Heart left ventricle (tissue), 16 donors: ENCODE measurements at regions not wholly inside any gene's neighbourhood (a gene's known extent, or its start where the extent isn't known, plus 50 kb on each side); places are given as distances from the start of the nearest gene placed in this dataset.

Experiments used
- ATAC-seq, 4 donors: fragments of 200-7000 bp; cut with Tn5 transposase; one replicate each; pipeline ENCODE4 v1.9.1; 2020 to 2022; ENCODE audit warnings: moderate library complexity in 4 of 4, mild to moderate bottlenecking in 3 of 4, moderate number of reproducible peaks in 1 of 4
- DNase-seq, 5 donors: peaks; one replicate each; pipeline ENCODE4 v3.0.0-alpha.2; 2020
- H3K27ac ChIP-seq, 12 donors: fragments of 200-600 bp; sonication (generic) in 4 of 12; one replicate each; pipeline versions ENCODE4 v1.5.0 to v1.8.0; 2016 to 2022; ENCODE audit warnings: mild to moderate bottlenecking in 2 of 12
- H3K27me3 ChIP-seq, 9 donors: fragments of 200-600 bp; sonication (generic) in 2 of 9; one replicate each; pipeline versions ENCODE4 v1.5.1 to v1.8.0; 2016 to 2022; ENCODE audit warnings: mild to moderate bottlenecking in 3 of 9
- H3K36me3 ChIP-seq, 9 donors: fragments of 200-600 bp; sonication (generic) in 2 of 9; one replicate each; pipeline versions ENCODE4 v1.5.0 to v1.8.0; 2018 to 2022; ENCODE audit warnings: mild to moderate bottlenecking in 2 of 9
- H3K4me1 ChIP-seq, 12 donors: fragments of 200-600 bp; sonication (generic) in 4 of 12; one replicate each; pipeline versions ENCODE4 v1.5.0 to v1.8.0; 2016 to 2022; ENCODE audit warnings: mild to moderate bottlenecking in 3 of 12
- H3K4me3 ChIP-seq, 12 donors: fragments of 200-600 bp; sonication (generic) in 4 of 12; one replicate each; pipeline versions ENCODE4 v1.5.0 to v1.8.0; 2017 to 2022; ENCODE audit warnings: mild to moderate bottlenecking in 9 of 12, moderate library complexity in 4 of 12
- H3K9me3 ChIP-seq, 12 donors: fragments of 200-600 bp; sonication (generic) in 4 of 12; one replicate each; pipeline versions ENCODE4 v1.5.0 to v1.8.0; 2016 to 2022; ENCODE audit warnings: mild to moderate bottlenecking in 1 of 12
- POLR2A ChIP-seq, 2 donors: fragments of 450-650 bp; IDR thresholded peaks; one replicate each; pipeline ENCODE4 v1.6.1; 2017; ENCODE audit warnings: antibody characterized with exemption in 2 of 2, mild to moderate bottlenecking in 2 of 2, moderate library complexity in 2 of 2
- WGBS, 4 donors: extraction: QIAGEN DNeasy Blood & Tissue Kit in 2 of 4; methylation state at CpG; one replicate each; pipeline versions ENCODE4 v1.1.5 to v1.1.7; 2013 to 2018; 5-methylcytosine and 5-hydroxymethylcytosine counted together
- intact Hi-C, 10 donors: fragments of 100-400 bp; cut with DNase I; formaldehyde crosslinking; loops; one replicate each; pipeline versions ENCODE4 v1.11.1 to v1.14.2; 2022
- TF ChIP-seq, protein P1 (sequence below), 12 donors: fragments of 200-600 bp; sonication (generic) in 4 of 12; IDR thresholded peaks; one replicate each; pipeline versions ENCODE4 v1.5.0 to v1.8.0; 2018 to 2022; ENCODE audit warnings: antibody characterized with exemption in 12 of 12, mild to moderate bottlenecking in 5 of 12
- donor health status: ischemic (EF 13 %, LVEDD 7.1; RV severe dilation, severe dysfunction).
- donor health status: healthy with polysubstance abuse.
- donor health status: DM: no; HTN: yes; CAD: no.
- donor health status: DM: no; HTN: no; CAD: no.
- donor health status: ischemic (EF 25% LVEDD 6.9; RV normal size, moderate dysfunction).
- donor health status: ischemic (EF 25% LVEDD 5.7; RV mildly dilated, moderate dysfunction).
- donor health status: healthy.
- donor health status: DM: yes; HTN: yes; CAD: no.
- donor health status: ischemic (EF 35%, LVEDD 5.7; RV mildly dilated, moderate dysfunction).
- donor health status: nonischemic (EF 11% LVEDD 7.7; RV severe dilation, severe dysfunction).
- donor health status: DM: yes; HTN: yes; CAD: no.
- donor health status: PGD.
- donor health status: ischemic (EF 29% LVEDD 5.4; RV normal size, mild dysfunction).
- donor health status: nonischemic (EF 23%, LVEDD 6.1; RV moderate dilation, normal function).

GRCh38 chr16:55039042-55039441 is 108.4 kb downstream of the IRX5 start:
- H3K4me3 ChIP-seq: no peak overlapping the region
- no peaks in the 10 kb centered on the region for H3K4me1 ChIP-seq
- H3K36me3 ChIP-seq: no peaks in the 10 kb centered on the region
- no peak overlapping the region for H3K27ac ChIP-seq
- TF ChIP-seq, protein P1, sequence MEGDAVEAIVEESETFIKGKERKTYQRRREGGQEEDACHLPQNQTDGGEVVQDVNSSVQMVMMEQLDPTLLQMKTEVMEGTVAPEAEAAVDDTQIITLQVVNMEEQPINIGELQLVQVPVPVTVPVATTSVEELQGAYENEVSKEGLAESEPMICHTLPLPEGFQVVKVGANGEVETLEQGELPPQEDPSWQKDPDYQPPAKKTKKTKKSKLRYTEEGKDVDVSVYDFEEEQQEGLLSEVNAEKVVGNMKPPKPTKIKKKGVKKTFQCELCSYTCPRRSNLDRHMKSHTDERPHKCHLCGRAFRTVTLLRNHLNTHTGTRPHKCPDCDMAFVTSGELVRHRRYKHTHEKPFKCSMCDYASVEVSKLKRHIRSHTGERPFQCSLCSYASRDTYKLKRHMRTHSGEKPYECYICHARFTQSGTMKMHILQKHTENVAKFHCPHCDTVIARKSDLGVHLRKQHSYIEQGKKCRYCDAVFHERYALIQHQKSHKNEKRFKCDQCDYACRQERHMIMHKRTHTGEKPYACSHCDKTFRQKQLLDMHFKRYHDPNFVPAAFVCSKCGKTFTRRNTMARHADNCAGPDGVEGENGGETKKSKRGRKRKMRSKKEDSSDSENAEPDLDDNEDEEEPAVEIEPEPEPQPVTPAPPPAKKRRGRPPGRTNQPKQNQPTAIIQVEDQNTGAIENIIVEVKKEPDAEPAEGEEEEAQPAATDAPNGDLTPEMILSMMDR (IDR thresholded peaks at IDR 0.05): no peak
- TF ChIP-seq POLR2A (IDR thresholded peaks at IDR 0.05): no peak
- DNase-seq (no peak), ATAC-seq (no peak)
- H3K9me3 ChIP-seq: no peaks in the 10 kb centered on the region
- WGBS, 4 donors: 74 to 93% (median 85%) methylated on average over 6 of the region's 6 CpGs
- intact Hi-C loops: loop anchor here in 1 of 10 donors (5.0 kb wide), 1 partner anchor 52 kb away; no protein-coding TSS in a partner anchor
- H3K27me3 ChIP-seq: peaks cover 0 to 12% (median 0%) of the 10 kb centered on the region in 9 donors

GRCh38 chr16:55039511-55039910 is 108.8 kb downstream of the IRX5 start:
- TF ChIP-seq, protein P1 (IDR thresholded peaks at IDR 0.05): no peak
- no peak for TF ChIP-seq POLR2A (IDR thresholded peaks at IDR 0.05)
- ATAC-seq (no peak), DNase-seq (no peak)
- Histone ChIP-seq H3K27ac (no peak overlapping the region), H3K4me1 (no peaks in the 10 kb centered on the region), H3K27me3 (peaks cover 0 to 12% (median 0%) of the 10 kb centered on the region in 9 donors), H3K4me3 (no peak overlapping the region), H3K36me3 (no peaks in the 10 kb centered on the region), H3K9me3 (no peaks in the 10 kb centered on the region)
- WGBS, 4 donors: 85 to 93% (median 89%) methylated on average over 5 to 6 of the region's 6 CpGs
- intact Hi-C loops: loop anchor here in 1 of 10 donors (5.0 kb wide), 1 partner anchor 52 kb away; no protein-coding TSS in a partner anchor

DNA sequence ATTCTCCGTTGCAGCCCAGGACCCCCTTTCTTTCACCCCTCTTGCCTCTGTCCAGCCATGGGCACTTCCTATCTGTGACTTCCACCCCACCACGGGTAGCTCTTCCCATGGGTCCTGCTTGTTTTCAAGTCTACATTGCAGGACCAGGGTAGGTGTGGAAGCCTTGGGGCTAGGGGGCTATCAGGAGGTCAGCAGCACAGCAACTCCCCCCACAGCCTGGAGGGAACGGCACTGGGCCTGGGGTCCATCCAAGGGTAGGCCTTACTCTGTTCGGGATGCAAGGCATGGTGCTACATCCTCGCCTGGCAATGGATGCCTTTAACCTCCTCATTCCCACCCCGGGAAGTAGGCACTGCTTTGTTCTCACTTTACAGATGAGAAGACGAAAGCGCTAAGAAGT is 109.3 kb downstream of the IRX5 start:
- WGBS, 4 donors: 75 to 82% (median 81%) methylated on average over 8 of the region's 8 CpGs
- H3K4me1 ChIP-seq: no peaks in the 10 kb centered on the region
- H3K36me3 ChIP-seq: no peaks in the 10 kb centered on the region
- H3K27ac ChIP-seq: no peak overlapping the region
- intact Hi-C loops: loop anchor here in 1 of 10 donors (5.0 kb wide), 1 partner anchor 53 kb away; no protein-coding TSS in a partner anchor
- DNase-seq (no peak), ATAC-seq (no peak)
- no peak overlapping the region for H3K4me3 ChIP-seq
- TF ChIP-seq POLR2A (IDR thresholded peaks at IDR 0.05): no peak
- TF ChIP-seq, protein P1 (IDR thresholded peaks at IDR 0.05): no peak
- peaks cover 0 to 12% (median 0%) of the 10 kb centered on the region in 9 donors for H3K27me3 ChIP-seq
- H3K9me3 ChIP-seq: no peaks in the 10 kb centered on the region

GRCh38 chr16:55040366-55041086 is 109.9 kb downstream of the IRX5 start:
- H3K27me3 ChIP-seq: peaks cover 0 to 12% (median 0%) of the 10 kb centered on the region in 9 donors
- ATAC-seq (no peak), DNase-seq (no peak)
- TF ChIP-seq POLR2A (IDR thresholded peaks at IDR 0.05): no peak
- TF ChIP-seq, protein P1 (IDR thresholded peaks at IDR 0.05): no peak
- WGBS, 4 donors: 86 to 92% (median 89%) methylated on average over 18 to 19 of the region's 19 CpGs
- H3K4me3 ChIP-seq: no peak overlapping the region
- H3K27ac ChIP-seq: no peak overlapping the region
- H3K4me1 ChIP-seq: no peaks in the 10 kb centered on the region
- H3K9me3 ChIP-seq: no peaks in the 10 kb centered on the region
- no peaks in the 10 kb centered on the region for H3K36me3 ChIP-seq
- intact Hi-C loops: no loop called here
